Psoas muscle (tissue), 7 donors: ENCODE measurements at regions not wholly inside any gene's neighbourhood (a gene's known extent, or its start where the extent isn't known, plus 50 kb on each side); places are given as distances from the start of the nearest gene placed in this dataset.

Experiments
- ATAC-seq, 4 donors: fragments of 200-7000 bp; cut with Tn5 transposase; one replicate each; pipeline ENCODE4 v1.9.1; 2020; ENCODE audit warnings: moderate library complexity in 3 of 4, mild to moderate bottlenecking in 2 of 4
- DNase-seq, 2 donors: peaks; one replicate each; pipeline ENCODE4 v3.0.0-alpha.2; 2020
- H3K27ac ChIP-seq: fragments of 200-600 bp; one replicate; pipeline ENCODE4 v1.8.0; 2022
- H3K27me3 ChIP-seq, 3 donors: fragments of 200-600 bp in 1 of 3; one replicate each; pipeline versions ENCODE4 v1.6.1 to v1.8.0; 2013 to 2022; ENCODE audit warnings: low read length in 2 of 3, mild to moderate bottlenecking in 2 of 3, moderate library complexity in 1 of 3; ENCODE audit not compliant: insufficient read depth in 3 of 3
- H3K36me3 ChIP-seq, 2 donors: fragments of 200-600 bp in 1 of 2; one replicate each; pipeline versions ENCODE4 v1.6.1 to v1.8.0; 2013 to 2022; ENCODE audit warnings: low read depth in 1 of 2, mild to moderate bottlenecking in 1 of 2, moderate library complexity in 1 of 2; ENCODE audit not compliant: insufficient read depth in 1 of 2
- H3K4me1 ChIP-seq: fragments of 200-600 bp; one replicate; pipeline ENCODE4 v1.8.0; 2022
- H3K4me3 ChIP-seq: fragments of 200-600 bp; one replicate; pipeline ENCODE4 v1.8.0; 2022; ENCODE audit warnings: mild to moderate bottlenecking
- H3K9me3 ChIP-seq: fragments of 200-600 bp; one replicate; pipeline ENCODE4 v1.8.0; 2022
- WGBS, 3 donors: extraction: QIAGEN DNeasy Blood & Tissue Kit; methylation state at CpG; one replicate each; pipeline versions ENCODE4 v1.1.6 to v1.1.7; 2013; 5-methylcytosine and 5-hydroxymethylcytosine counted together
- intact Hi-C, 2 donors: fragments of 100-400 bp; cut with DNase I; formaldehyde crosslinking; loops; one replicate each; pipeline versions ENCODE4 v1.11.0 to v1.14.2; 2022
- TF ChIP-seq, protein P1 (sequence below): fragments of 200-600 bp; IDR thresholded peaks from one replicate; pipeline ENCODE4 v1.8.0; 2022; ENCODE audit warnings: antibody characterized with exemption
- donor health status: healthy with polysubstance abuse.
- donor health status: DM: no; HTN: no; CAD: no; lungs with moderate emphysema.
- donor health status: Bipolar disorder and iron deficiency.
- donor health status: healthy.
- donor health status: DM: yes; HTN: yes; CAD: no.
- donor health status: DM: no; HTN: no; CAD: no.
- donor health status: DM: yes; HTN: yes; CAD: no.

DNA sequence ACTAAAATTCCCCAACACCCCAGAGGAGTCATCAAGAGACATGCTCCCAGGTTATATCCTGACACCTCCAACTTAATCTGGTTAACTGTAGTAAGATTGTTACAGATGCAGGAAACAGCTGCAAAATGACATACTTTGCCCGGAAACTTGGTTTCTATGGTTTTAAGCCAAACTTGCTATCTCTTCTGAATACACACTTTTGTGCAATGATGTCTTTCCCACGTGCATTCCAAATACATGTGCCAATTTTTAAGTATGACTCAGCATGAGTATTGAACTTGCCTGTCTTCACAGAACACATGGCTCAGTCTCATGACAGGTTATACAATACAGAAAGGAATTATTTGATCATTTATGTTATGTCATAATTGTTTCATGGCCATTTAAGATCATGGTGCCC lies 207.0 kb upstream of the DCBLD2 start:
- 3 to 13% (median 7%) methylated on average over 2 of the region's 2 CpGs for WGBS, 3 donors
- ATAC-seq (peak in 1 of 4 donors; percentile 42), DNase-seq (no peak)

DNA sequence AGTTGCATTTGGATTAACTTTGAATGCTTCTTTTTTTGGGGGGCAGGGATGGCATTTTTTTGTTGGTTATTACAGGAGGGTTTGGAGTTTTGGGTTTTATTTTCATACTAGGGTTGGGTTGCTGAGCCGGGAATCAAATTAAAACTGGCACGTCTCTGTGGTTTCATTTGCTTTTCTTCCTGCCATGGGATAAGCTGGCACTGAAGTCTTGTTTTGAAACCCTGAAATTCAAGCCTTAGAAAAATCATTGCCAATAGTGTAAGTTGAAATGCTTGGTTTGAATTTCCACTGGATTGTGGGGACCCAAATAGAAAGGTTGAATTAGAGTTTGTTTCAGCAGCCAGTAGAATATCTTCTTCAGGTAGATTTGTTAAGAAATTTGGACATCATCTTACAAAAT lies 193.1 kb upstream of the DCBLD2 start:
- Histone ChIP-seq H3K4me3 (no peak overlapping the region), H3K27me3 (no peaks in the 10 kb centered on the region), H3K27ac (no peak overlapping the region), H3K4me1 (no peaks in the 10 kb centered on the region), H3K9me3 (no peaks in the 10 kb centered on the region), H3K36me3 (no peaks in the 10 kb centered on the region)
- no peak for ATAC-seq
- intact Hi-C loops = no loop called here
- 31 to 56% (median 38%) methylated on average over 2 of the region's 2 CpGs for WGBS, 3 donors
- TF ChIP-seq, protein P1, sequence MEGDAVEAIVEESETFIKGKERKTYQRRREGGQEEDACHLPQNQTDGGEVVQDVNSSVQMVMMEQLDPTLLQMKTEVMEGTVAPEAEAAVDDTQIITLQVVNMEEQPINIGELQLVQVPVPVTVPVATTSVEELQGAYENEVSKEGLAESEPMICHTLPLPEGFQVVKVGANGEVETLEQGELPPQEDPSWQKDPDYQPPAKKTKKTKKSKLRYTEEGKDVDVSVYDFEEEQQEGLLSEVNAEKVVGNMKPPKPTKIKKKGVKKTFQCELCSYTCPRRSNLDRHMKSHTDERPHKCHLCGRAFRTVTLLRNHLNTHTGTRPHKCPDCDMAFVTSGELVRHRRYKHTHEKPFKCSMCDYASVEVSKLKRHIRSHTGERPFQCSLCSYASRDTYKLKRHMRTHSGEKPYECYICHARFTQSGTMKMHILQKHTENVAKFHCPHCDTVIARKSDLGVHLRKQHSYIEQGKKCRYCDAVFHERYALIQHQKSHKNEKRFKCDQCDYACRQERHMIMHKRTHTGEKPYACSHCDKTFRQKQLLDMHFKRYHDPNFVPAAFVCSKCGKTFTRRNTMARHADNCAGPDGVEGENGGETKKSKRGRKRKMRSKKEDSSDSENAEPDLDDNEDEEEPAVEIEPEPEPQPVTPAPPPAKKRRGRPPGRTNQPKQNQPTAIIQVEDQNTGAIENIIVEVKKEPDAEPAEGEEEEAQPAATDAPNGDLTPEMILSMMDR = no peak
- DNase-seq = no peak

More for the DNA sequence above, 207.0 kb upstream of the DCBLD2 start:
- Histone ChIP-seq H3K27me3 (no peaks in the 10 kb centered on the region), H3K27ac (no peak overlapping the region), H3K9me3 (no peaks in the 10 kb centered on the region), H3K4me1 (no peaks in the 10 kb centered on the region), H3K4me3 (no peak overlapping the region), H3K36me3 (no peaks in the 10 kb centered on the region)
- TF ChIP-seq, protein P1 = no peak
- intact Hi-C loops = no loop called here

DNA sequence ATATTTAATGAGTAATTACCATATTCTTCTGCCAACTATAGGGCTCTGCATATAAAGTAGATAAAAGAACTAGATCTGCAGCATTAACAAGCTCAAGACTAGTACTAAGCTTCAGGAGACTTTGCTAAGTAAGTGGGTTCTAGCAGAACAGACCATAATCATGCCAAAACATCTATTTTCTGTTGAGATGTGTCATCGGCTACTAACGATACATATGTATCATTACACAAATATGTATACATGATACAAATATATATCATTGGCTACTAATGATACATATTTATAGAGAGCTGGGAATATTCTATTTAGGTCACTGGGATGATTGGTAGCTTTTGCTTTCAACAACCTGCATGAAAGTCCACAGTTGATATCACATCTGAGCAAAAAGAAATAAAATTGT lies 185.8 kb upstream of the DCBLD2 start:
- TF ChIP-seq, protein P1 = no peak
- intact Hi-C loops = no loop called here
- no peak overlapping the region for H3K27ac ChIP-seq
- no peak overlapping the region for H3K4me3 ChIP-seq
- 90 to 95% (median 93%) methylated on average over 2 of the region's 2 CpGs for WGBS, 3 donors
- H3K9me3 ChIP-seq = no peaks in the 10 kb centered on the region
- DNase-seq = no peak
- no peaks in the 10 kb centered on the region for H3K27me3 ChIP-seq
- H3K4me1 ChIP-seq = no peaks in the 10 kb centered on the region
- H3K36me3 ChIP-seq = no peaks in the 10 kb centered on the region
- ATAC-seq = no peak

DNA sequence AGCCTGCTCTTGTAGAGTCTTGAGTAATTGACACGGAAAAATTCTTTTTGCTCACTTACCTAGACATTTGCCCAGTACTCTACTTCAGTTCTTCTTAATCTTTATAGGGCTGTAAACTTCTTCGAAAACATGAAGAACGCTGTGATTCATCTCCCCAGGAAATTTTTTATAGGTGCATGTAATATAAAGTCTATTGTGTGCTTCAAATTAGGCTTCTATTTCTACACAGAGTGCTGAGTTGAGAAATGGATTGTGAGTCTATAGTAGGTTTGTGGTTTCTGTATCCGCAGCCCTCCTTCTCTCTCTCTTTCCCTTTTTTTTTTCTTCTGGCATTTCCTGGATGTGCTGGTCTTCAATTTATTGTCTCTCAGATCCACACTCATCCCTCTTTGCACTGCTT lies 183.3 kb upstream of the DCBLD2 start:
- Histone ChIP-seq H3K27me3 (no peaks in the 10 kb centered on the region), H3K36me3 (no peaks in the 10 kb centered on the region), H3K4me3 (no peak overlapping the region), H3K4me1 (no peaks in the 10 kb centered on the region), H3K9me3 (no peaks in the 10 kb centered on the region), H3K27ac (no peak overlapping the region)
- intact Hi-C loops = no loop called here
- DNase-seq = no peak
- WGBS, 3 donors = 73 to 87% (median 86%) methylated on average over 4 of the region's 4 CpGs
- ATAC-seq = no peak
- TF ChIP-seq, protein P1 = no peak

DNA sequence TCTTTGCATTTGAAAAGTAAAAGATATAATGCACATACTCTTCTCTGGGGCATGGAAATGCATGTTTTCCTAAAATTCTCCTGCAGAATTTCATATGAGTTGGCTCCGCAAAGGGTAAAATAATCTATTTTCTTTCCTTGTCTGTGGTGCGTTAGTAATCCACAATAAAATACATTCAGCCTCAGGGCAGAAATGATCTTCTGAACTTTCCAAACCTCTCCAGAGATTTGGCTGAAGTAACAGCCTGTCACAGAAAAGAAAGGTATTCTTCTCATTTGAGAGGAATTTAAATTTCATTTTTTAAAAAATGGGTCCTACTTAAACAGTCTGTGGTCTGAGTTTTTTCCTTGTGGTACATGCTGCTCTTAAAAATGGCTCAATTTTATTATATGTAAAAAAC lies 182.7 kb upstream of the DCBLD2 start:
- H3K4me3 ChIP-seq = no peak overlapping the region
- intact Hi-C loops = no loop called here
- no peaks in the 10 kb centered on the region for H3K36me3 ChIP-seq
- DNase-seq (no peak), ATAC-seq (no peak)
- no peaks in the 10 kb centered on the region for H3K4me1 ChIP-seq
- no peaks in the 10 kb centered on the region for H3K27me3 ChIP-seq
- TF ChIP-seq, protein P1 = no peak
- H3K9me3 ChIP-seq = no peaks in the 10 kb centered on the region
- WGBS, 3 donors = 85 to 91% (median 87%) methylated on average over 2 of the region's 2 CpGs
- no peak overlapping the region for H3K27ac ChIP-seq
